ENCODE measurements at regions not wholly inside any gene's neighbourhood (a gene's known extent, or its start where the extent isn't known, plus 50 kb on each side); places are given as distances from the start of the nearest gene placed in this dataset.

GRCh38 chr22:25360411-25360810, 141.0 kb downstream of the CRYBB2 start:
- TF ChIP-seq ELF1 (CRISPR knock-in tag; IDR thresholded peaks at IDR 0.05) (no peak), POLR2A (IDR thresholded peaks at IDR 0.05; ENCODE audit: insufficient read depth in 1 of 2, low read depth in 2 of 2, low read length in 2 of 2) (no peak), NR0B2 (CRISPR knock-in tag; IDR thresholded peaks at IDR 0.05) (no peak), ZNF20 (CRISPR knock-in tag; IDR thresholded peaks at IDR 0.05) (no peak), ATF3 (CRISPR knock-in tag; IDR thresholded peaks at IDR 0.05) (no peak), HOMEZ (CRISPR knock-in tag; IDR thresholded peaks at IDR 0.05; ENCODE audit: low read depth) (no peak), ZNF513 (CRISPR knock-in tag; conservative IDR thresholded peaks at IDR 0.05) (no peak), CHD4 (IDR thresholded peaks at IDR 0.05; ENCODE audit: borderline replicate concordance, low read length) (no peak), ZNF556 (CRISPR knock-in tag; IDR thresholded peaks at IDR 0.05; ENCODE audit: borderline replicate concordance) (no peak), CTCF (CRISPR knock-in tag; IDR thresholded peaks at IDR 0.05) (no peak), PCBP1 (IDR thresholded peaks at IDR 0.05; ENCODE audit: borderline replicate concordance, low read depth, low read length) (no peak), CENPBD1 (CRISPR knock-in tag; IDR thresholded peaks at IDR 0.05; ENCODE audit: borderline replicate concordance, low read depth) (no peak), GABPA (IDR thresholded peaks at IDR 0.05; ENCODE audit: low read depth, low read length) (no peak), GABPA (CRISPR knock-in tag; IDR thresholded peaks at IDR 0.05; ENCODE audit: low read depth) (no peak), ZNF652 (CRISPR knock-in tag; IDR thresholded peaks at IDR 0.05; ENCODE audit: borderline replicate concordance, low read depth) (no peak)

Data from HepG2 (cell line).